ENCODE measurements at regions not wholly inside any gene's neighbourhood (a gene's known extent, or its start where the extent isn't known, plus 50 kb on each side); places are given as distances from the start of the nearest gene placed in this dataset.

DNA sequence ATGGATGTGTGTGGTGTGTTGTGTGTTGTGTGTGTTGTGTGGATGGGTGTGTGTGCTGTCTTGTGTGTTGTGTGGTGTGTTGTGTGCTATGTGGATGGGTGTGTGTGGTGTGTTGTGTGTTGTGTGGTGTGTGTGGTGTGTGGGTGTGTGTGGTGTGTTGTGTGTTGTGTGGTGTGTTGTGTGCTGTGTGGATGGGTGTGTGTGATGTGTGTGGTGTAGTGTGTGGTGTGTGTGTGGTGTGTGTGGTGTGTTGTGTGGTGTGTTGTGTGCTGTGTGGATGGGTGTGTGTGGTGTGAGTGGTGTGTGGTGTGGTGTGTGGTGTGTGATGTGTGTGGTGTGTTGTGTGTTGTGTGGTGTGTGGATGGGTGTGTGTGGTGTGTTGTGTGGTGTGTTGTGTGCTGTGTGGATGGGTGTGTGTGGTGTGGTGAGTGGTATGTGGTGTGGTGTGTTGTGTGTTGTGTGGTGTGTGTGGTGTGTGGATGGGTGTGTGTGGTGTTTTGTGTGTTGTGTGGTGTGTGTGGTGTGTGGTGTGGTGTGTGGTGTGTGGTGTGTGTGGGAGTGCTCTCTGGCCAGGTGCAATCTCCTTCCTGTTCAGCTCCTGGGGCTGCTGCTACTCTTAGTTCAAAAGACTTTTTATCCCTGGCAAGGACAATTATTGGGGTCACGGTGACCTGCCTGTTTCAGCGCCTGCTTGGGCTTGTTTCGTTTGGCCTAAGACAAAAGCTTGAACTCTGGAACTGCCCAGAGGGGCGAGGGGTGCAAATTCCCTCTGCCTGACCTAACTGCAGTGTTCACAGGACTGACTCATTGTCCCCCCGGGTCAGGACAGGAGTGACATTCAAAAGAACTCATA, 101.1 kb downstream of the UBIAD1 start:
- no peak for DNase-seq

DNA sequence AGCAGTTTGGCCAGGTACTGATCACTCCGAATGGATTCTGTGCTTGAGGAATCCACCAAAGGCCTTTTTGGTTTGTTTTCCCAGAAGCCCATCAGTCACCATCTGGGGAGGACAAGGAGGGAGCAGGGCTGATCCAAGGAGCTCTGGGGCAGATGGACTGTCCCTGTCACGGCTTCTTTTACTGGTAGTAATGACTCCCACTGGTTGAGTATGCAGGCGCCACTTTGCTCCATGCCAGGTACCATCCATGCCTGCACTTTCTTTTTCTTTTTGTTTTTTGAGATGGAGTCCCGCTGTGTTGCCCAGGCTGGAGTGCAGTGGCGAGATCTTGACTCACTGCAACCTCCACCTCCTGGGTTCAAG, 101.7 kb downstream of the UBIAD1 start:
- DNase-seq, result no peak

DNA sequence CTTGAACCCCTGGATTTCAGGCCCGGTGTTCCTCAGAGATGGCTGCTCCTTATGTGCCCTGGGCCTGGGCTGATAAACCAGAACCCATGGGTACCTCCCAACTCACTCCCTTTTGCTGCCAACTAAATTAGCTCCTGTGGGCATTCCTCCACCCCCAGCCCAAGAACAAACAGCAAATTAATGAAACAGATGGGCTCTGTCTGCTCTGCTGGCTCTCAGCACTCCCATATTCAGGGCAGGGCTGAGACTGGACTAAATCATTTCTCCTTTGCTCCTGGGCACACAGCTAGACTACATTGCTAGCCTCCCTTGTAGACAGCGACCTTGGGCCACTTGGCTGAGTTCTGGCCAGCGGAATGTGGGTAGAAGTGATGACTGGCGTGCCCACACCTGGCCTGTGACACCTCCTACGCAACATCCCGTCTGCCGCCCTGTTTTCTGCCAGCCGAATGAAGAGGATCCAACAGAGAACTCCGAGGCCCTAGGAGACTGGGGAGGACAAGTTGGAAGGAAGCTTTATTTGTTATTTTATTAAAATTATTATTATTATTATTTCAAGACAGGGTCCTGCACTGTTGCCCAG, 101.9 kb upstream of the DISP3 start:
- no peak for DNase-seq

DNA sequence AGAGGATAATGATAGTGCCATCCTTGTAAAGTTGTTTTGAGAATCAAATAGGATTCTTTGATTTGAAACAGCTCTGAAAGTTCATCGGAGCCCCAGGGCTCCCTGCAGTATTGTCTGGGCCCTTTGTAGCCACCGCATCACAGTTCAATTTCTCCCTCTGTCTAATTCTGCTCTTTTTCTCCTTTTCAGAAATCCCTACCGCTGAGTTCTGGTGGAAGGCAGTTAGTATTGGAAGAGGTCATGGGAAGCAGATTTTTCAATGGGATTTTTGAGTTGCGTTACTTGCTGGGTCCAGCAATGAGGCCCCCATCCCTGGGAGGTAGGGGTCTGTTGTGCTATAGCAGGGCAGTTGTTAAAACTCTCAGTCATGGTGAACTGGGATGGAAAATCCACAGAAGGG, 101.0 kb upstream of the DISP3 start:
- no peak for DNase-seq

DNA sequence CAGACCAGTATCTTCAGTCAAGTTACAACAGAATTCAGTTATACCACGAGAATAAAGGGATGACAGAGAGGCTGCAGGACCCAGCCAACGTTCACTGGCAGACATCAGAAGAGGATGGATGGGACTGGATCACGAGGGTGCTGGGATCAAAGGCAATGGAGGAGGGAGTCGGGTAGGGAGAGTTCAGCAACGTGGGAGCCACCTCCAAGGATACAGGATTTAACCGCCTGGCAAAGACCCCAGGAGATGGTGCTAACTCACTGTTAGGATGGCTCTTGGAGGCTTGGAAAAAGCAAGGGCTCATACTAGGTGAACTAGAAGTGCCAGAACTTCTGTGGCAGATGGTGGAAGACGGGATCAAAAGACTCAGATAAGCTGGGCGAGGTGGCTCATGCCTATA, 99.1 kb upstream of the DISP3 start:
- DNase-seq, result no peak

DNA sequence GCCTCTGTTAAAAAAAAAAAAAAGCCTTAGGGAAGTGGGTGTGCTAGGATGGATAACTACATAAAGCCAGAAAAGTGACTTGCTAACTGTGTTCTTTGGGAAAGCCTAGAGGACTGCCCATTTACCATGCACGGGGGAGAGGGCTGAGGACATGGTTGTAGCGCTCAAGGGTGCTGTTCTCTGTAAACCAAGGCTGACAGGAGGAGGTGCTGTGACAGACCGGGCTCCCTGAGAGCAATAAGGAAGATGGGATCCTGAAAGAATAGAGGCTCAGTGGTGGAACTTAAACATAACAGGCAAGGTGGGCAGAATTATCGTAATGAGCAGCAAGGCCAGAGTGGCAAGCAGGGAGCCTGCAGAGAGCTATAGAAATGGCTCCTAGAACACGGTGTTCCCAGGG, 98.5 kb upstream of the DISP3 start:
- no peak for DNase-seq

DNA sequence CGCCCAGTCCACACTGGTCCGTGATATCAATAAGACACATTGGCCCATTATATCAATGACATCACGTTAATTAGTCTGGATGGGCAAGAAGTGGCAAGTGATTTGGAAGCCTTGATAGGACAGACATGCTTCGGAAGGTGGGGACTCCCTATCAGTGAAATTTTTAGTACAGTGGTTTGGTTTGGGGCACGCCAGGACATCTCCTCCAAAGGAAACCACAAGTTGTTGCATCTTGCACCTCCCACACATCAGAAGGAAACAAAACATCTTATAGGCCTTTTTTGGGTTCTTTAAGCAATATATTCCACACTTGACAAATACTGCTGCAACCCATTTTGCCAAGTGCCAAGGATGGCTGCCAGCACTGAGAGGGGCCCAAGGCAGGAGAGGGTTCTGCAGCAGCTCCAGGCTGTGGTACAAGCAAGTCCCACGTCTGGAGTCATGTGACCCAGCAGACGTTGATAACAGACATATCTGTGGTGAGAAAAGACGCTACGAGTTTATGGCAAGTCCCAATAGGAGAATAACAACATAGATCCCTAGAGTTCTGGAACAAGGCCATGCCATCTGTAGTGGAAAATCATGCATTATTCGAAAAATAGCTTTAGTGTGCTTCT, 95.3 kb upstream of the DISP3 start:
- no peak for DNase-seq

DNA sequence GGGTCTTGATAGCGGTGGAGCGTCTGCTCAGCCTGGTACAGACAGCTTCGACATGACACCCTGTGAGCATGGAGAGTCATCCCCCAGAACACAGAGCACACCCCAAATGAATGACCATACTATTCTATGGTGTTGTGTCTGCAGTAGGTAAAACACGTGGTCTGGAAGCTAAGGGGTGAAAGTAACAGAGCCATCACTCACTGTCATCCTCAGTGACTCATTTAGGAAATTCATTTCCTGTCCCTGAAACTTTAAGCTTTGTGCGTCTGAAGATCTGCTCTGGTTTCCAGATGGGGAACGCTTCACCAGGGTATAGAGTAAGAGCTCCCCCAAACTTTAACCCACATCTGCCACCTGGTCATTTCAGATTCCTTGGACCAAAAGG, 94.8 kb upstream of the DISP3 start:
- peak; percentile 26 for DNase-seq

DNA sequence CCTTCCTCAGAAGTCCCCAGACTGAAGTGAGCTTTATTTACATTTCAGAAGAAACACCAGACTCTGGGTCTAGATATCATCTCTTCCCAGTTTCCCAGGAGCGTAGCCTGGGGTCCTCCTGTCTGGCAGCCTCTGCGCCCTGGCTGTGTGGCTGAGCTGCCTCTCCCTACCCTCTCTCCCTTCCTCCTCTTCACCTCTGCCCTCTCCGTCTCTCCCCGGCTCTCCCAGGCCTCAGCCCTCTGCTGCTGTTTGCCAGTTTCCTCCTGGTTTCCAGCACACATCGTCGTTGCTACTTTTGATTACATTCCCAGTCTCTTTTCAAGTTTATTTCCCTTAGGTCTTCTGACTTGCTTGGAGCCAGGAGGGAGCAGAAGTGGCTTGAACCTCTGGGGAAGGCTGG, 91.1 kb upstream of the DISP3 start:
- DNase-seq, result no peak

DNA sequence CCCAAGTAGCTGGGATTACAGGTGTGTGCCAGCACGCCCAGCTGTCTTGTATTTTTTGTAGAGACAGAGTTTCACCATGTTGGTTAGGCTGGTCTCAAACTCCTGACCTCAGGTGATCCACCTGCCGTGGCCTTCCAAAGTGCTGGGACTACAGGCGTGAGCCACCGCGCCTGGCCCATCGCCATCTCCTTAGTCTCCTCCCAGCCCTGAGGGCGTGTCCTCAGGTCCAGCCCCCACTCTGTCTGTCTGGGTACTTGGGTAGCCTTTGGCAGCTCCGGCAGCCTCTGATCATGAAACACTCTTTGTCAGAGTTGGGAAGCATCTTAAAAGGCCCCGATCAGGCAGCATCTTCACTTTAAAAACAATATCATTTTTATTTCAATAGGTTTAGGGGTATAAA, 90.3 kb upstream of the DISP3 start:
- no peak for DNase-seq

DNA sequence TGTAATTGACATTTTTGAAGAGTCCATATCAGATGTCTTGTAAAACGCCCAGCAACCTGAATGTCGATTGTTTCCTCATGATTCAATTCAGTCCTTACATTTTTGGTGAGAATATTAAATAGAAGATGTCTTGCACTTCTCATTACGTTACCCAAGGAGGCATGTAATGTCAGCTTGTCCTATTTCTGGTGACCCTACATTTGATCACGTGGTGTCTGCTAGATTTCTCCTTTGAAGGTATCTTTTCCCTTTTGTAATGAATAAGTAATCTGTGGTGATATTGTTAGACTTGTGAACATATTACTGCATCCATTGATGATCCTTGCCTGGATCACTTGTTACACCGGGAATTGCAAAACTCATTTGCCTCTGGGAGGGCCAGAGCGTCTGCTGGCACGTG, 87.6 kb upstream of the DISP3 start:
- no peak for DNase-seq

DNA sequence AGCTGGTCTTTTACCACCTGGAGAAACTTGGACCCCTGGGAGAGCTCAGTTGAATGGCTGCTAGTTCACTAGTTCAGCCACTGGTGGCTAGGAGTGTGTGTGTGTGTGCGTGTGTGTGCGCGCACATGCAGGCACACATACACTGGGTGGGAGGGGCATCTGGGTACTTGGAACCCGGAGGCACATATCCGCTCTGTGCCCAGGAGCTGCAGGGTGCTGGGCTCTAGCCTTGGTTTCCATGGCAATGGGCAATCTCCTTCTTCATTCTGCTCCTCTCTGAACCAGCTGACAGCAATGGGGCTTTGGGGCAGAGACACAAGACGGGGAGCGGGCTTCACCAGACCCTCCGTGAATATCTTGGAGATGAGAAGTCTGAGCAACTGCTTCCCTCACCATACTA, 87.1 kb upstream of the DISP3 start:
- no peak for DNase-seq

DNA sequence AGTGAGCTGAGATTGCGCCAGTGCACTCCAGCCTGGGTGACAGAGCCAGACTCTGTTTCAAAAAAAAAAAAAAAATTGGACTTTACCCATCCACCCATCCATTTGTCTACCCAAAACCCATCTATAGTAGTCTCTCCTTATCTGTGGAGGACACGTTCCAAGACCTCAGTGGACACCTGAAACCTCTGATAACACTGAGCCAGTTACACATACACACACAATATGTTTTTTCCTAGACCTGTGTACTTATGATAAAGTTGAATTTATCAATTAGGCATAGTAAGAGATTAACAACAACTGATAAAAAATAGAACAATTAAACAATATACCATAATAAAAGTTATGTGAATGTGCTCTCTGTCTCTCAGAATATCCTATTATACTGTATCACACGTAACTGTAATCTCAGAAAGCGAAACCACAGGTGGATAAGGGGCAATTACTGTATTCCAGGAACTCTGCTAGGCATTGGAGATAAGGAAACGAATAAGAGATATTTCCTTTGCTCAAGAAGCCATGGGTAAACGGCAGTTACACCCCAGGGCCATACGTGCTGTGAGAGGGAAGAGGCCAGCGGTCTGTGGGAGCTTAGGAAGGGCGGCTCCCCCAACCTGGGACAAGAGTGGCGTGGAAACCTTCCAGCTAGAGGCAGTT, 84.2 kb upstream of the DISP3 start:
- no peak for DNase-seq

DNA sequence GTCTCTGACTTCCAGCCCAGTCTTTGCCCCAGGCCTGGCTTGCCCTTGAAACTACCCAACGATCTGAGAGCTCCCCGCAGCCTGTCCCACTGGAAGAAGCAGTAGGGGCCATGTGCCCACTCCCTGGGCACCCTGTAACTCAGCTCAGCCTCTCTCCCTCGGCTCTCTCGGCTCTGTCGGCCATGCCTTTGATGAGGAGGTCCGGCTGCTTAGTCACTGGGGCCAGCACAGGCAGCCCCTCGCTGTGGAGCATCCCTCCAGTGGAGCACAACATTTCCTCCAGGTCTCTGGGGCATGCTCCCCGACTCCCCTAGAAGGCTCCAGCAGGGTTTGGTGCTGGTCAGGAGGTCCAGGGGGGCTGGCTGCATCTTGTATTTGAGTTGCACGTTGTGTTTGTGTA, 83.3 kb upstream of the DISP3 start:
- no peak for DNase-seq

DNA sequence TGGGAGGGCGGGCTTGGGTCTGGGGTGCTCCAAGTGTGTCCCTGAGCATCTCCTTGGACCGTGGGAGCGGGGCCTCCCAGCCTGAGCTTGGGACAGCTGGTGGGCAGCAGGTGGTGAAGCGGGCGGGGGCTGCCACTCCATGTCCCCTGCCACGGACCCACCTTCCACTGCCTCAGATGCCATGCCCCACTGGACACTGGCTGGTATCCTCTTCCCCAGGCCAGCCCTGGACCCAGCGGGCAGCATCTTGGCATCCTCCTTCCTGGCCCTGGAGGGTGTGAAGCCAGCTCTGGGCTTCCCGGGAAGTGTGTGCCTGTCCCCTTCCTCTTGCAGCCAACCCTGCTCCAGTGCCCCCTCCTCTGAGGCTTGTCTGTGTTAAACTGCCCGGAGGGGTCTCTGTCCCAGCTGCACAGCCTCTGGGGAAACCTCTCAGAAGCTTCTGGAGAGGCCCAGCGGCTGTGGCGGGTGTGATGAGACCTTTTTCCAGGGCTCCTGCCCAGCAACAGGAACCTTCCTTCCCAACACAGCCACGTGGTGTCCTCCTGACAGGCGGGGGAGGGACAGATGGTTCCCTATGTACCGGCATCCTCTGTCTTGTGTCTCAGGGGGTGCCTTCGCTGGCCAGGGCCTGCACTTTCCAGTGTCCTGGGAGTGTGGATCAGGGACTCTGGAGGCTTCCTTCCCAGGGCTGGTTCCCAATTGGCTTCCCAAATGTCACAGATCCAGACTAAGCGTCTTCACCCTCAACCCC, 81.6 kb upstream of the DISP3 start:
- no peak for DNase-seq

DNA sequence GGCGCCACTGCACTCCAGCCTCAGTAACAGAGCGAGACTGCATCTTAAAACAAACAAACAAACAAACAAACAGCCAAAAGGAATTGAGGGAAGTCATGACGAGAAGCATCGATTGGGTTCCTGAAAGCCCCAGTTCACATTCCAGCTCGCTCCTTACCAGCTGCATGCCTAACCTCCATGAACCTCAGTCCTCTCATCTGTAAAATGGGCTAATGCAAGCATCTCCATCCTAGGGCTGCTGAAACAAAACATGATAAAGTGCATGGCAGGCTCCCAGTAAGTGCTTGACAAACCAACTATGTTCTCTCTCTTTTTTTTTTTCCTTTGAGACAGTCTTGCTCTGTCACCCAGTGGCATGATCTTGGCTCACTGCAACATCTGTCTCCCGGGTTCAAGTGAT, 79.7 kb upstream of the DISP3 start:
- DNase-seq, result no peak

DNA sequence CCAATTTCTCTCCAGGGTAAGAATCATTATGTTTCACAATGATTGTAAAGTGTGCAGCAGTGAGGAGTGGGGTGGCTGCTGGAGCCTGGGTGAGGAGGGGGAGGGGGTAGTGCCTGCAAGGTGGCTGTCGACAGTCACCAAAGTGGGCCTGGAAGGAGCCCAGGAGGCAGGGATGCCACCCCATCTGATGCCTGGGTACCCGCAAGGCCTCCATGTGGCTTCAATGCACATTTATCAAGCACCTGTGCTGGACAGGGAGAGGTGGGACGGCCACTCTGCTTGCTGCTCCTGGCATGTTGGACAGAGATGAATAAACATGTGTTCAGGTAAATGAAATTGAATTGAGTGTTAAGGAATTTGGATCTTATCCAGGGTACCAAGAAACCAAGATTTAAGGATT, 78.8 kb upstream of the DISP3 start:
- DNase-seq, result no peak

DNA sequence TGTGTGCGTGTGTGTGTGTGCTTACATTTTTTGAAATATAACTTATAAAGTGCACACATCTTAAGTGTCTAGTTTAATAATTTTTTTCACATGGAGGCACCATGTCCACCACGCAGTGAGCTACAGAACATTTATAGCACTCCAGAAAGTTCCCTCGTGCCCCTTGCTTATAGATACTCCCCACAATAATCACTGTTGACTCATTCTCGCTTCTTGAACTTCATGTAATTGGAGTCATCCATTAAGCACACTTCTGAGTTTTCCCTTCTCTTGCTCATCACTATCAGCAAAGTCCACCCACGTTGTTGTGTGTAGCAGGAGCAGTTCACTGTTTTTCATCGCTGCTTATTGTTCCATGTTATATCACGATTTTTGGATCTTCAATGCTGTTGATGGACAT, 78.4 kb upstream of the DISP3 start:
- no peak for DNase-seq

DNA sequence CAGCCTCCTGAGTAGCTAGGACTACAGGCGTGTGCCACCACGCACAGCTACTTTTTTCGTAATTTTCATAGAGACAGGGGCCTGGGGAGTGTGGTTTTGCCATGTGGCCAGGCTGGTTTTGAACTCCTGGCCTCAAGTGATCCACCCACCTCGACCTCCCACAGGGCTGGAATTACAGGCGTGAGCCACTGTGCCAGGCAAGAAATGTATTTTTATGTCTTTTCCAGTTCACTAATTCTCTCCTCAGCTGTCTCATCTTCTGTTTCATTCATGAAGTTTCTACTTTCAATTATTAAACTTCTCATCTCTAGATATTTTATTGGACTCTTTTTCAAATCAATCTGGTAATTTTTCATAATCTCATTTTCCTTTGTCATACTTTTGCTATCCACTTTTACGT, 72.1 kb upstream of the DISP3 start:
- DNase-seq, result no peak

DNA sequence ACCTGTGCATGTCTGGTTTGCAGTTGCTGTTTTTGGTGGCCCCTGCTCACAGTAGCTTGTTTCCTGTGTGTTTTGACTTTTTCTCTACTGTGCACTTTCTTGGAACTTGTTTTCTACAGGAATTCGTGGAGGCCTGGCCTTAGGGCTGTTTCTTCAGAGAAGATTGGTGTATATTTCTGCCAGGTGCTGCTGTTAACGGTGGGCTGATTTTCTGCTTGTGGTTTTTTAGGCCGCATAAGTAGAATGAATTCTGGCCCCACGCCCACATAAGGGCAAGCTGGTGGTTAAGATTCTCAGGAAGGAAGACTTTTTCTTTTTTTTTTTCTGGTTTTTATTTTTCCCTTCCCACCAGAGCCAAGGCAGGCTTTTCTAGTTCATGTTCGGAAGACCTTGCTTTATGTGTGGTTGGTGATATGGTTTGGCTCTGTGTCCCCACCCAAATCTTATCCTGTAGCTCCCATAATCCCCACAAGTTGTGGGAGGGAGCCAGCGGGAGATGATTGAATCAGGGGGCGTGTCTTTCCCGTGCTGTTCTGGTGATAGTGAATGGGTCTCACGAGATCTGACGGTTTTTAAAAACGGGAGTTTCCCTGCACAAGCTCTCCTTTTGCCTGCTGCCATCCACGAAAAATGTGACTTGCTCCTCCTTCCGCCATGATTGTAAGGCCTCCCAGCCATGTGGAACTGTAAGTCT, 71.5 kb upstream of the DISP3 start:
- DNase-seq, result peak; percentile 44

DNA sequence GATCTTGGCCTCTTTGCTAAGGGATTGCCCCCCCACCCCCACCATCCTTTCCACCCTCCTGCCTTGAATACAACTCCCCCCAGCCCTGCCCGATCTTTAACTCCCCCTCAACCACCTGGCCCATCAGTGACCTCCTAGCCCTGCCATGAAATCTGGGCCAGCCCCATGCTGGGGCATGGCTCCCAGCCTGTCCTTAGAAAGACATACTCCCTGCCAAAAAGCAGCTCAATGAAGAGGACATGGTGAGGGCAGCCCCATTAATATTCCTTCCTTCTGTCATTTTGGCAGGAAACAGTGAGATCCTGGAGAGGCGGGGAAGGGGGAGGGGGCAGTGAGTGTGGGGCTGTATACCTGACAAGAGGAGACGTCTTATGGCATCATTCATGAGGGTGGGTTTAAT, 66.8 kb upstream of the DISP3 start:
- no peak for DNase-seq

DNA sequence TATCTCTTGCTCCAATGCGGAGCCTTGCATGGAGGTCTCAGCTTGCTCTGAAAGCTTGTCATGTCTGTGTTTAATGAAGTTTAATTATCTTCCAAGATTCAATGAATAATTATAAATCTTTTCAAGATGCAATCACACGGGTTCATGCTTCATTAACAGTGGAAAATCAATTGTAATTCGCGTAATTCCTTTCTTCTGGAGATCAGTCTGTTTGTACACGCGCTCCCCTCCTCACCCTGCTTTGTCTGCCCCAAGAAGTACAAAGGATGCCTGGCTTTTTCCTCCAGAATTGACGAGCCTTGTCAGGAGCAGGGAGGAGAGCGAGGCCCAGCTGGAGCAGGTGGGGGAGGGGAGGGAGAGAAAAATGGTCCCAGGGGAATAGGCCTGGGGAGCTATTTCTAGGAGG, 65.0 kb upstream of the DISP3 start:
- no peak for DNase-seq

All from CD4-positive, alpha-beta T cell treated with Interleukin-17A for 4 hours (primary cell).